H1 (cell line): ENCODE measurements at regions not wholly inside any gene's neighbourhood (a gene's known extent, or its start where the extent isn't known, plus 50 kb on each side); places are given as distances from the start of the nearest gene placed in this dataset.

Experiments used
- ASH2L ChIP-seq: fragments of 200-600, 300-600 bp; sonication (generic); IDR thresholded peaks from one replicate; pipeline ENCODE4 v1.7.1; 2017; ENCODE audit warnings: low read length
- CHD1 ChIP-seq: IDR thresholded peaks from 2 replicates; pipeline ENCODE4 v1.6.1; 2012; ENCODE audit warnings: low read depth, low read length, improper control_type of control experiment
- CREB1 ChIP-seq: IDR thresholded peaks from 2 replicates; pipeline ENCODE4 v1.6.1; 2012; ENCODE audit warnings: inconsistent platforms
- E2F6 ChIP-seq: IDR thresholded peaks from 2 replicates; pipeline ENCODE4 v1.6.1; 2012; ENCODE audit warnings: inconsistent platforms
- EGR1 ChIP-seq: IDR thresholded peaks from 2 replicates; pipeline ENCODE4 v1.6.1; 2011; ENCODE audit warnings: low read depth, low read length, borderline replicate concordance
- FOSL1 ChIP-seq: IDR thresholded peaks from 2 replicates; pipeline ENCODE4 v1.6.1; 2011; ENCODE audit warnings: mild to moderate bottlenecking, low read depth, low read length, moderate library complexity; ENCODE audit not compliant: insufficient read depth
- GABPA ChIP-seq: IDR thresholded peaks from 2 replicates; pipeline ENCODE4 v1.6.1; 2011; ENCODE audit warnings: mild to moderate bottlenecking, low read length, moderate library complexity, borderline replicate concordance; ENCODE audit not compliant: insufficient read depth
- HDAC6 ChIP-seq: IDR thresholded peaks from one replicate; pipeline ENCODE4 v1.7.1; 2012; ENCODE audit warnings: low read depth, mild to moderate bottlenecking, inconsistent platforms, low read length, moderate library complexity
- JUND ChIP-seq: IDR thresholded peaks from 2 replicates; pipeline ENCODE4 v1.6.1; 2011; ENCODE audit warnings: mild to moderate bottlenecking, improper control_type of control experiment, low read length
- KDM4A ChIP-seq: IDR thresholded peaks from one replicate; pipeline ENCODE4 v1.7.1; 2012; ENCODE audit warnings: low read depth, mild to moderate bottlenecking, moderate library complexity, low read length, inconsistent platforms; ENCODE audit not compliant: severe bottlenecking
- NRF1 ChIP-seq: IDR thresholded peaks from 2 replicates; pipeline ENCODE4 v1.6.1; 2011; ENCODE audit warnings: mild to moderate bottlenecking, low read depth, low read length, improper control_type of control experiment
- POLR2AphosphoS5 ChIP-seq: IDR thresholded peaks from 2 replicates; pipeline ENCODE4 v1.6.1; 2011; ENCODE audit warnings: low read depth, low read length
- POU5F1 ChIP-seq: IDR thresholded peaks from 2 replicates; pipeline ENCODE4 v1.6.1; 2011; ENCODE audit warnings: low read depth, mild to moderate bottlenecking, low read length, moderate library complexity
- RAD21 ChIP-seq, 2 experiments: IDR thresholded peaks in 1 of 2; conservative IDR thresholded peaks in 1 of 2; 2 replicates each; pipeline ENCODE4 v1.6.1; 2011; ENCODE audit warnings: low read depth in 2 of 2, low read length in 2 of 2, improper control_type of control experiment in 1 of 2, inconsistent platforms in 1 of 2, mild to moderate bottlenecking in 1 of 2, moderate library complexity in 1 of 2
- RNF2 ChIP-seq: fragments of 200-900, 300-1000 bp; sonication (generic); IDR thresholded peaks from 2 replicates; pipeline ENCODE4 v1.7.1; 2016; ENCODE audit warnings: borderline replicate concordance, low read depth, mild to moderate bottlenecking, antibody characterized with exemption, low read length; ENCODE audit not compliant: poor library complexity, severe bottlenecking; ENCODE audit errors: missing control alignments
- RXRA ChIP-seq: IDR thresholded peaks from 2 replicates; pipeline ENCODE4 v1.6.1; 2011; ENCODE audit warnings: low read depth, mild to moderate bottlenecking, low read length, moderate library complexity; ENCODE audit not compliant: insufficient read depth
- SAP30 ChIP-seq: fragments of 300-600 bp; sonication (generic); IDR thresholded peaks from 2 replicates; pipeline ENCODE4 v1.7.1; 2012; ENCODE audit warnings: low read length, moderate library complexity, mild to moderate bottlenecking, inconsistent platforms; ENCODE audit not compliant: insufficient read depth, insufficient replicate concordance
- SP2 ChIP-seq: IDR thresholded peaks from 2 replicates; pipeline ENCODE4 v1.6.1; 2012; ENCODE audit warnings: mild to moderate bottlenecking, low read length, inconsistent platforms
- SP4 ChIP-seq: IDR thresholded peaks from 2 replicates; pipeline ENCODE4 v1.6.1; 2012; ENCODE audit warnings: low read length, inconsistent platforms
- SUZ12 ChIP-seq: fragments of 200-600 bp; sonication (generic); IDR thresholded peaks from 2 replicates; pipeline ENCODE4 v1.6.1; 2012; ENCODE audit warnings: mild to moderate bottlenecking, inconsistent platforms, low read length, moderate library complexity, mixed read lengths
- TBP ChIP-seq: IDR thresholded peaks from 2 replicates; pipeline ENCODE4 v1.6.1; 2011; ENCODE audit warnings: low read depth, low read length, improper control_type of control experiment
- TEAD4 ChIP-seq: IDR thresholded peaks from 2 replicates; pipeline ENCODE4 v1.6.1; 2012; ENCODE audit warnings: low read depth, low read length, inconsistent platforms, mixed read lengths
- YY1 ChIP-seq: IDR thresholded peaks from 2 replicates; pipeline ENCODE4 v1.6.1; 2011; ENCODE audit warnings: low read depth, mild to moderate bottlenecking, low read length
- ZNF274 ChIP-seq: IDR thresholded peaks from 2 replicates; pipeline ENCODE4 v1.7.0; 2012; ENCODE audit warnings: low read length, borderline replicate concordance; ENCODE audit errors: extremely low read depth
- TF ChIP-seq, protein P1 (sequence below): IDR thresholded peaks from 2 replicates; pipeline ENCODE4 v1.6.1; 2011; ENCODE audit warnings: low read depth, mild to moderate bottlenecking, low read length; ENCODE audit not compliant: insufficient read depth

DNA sequence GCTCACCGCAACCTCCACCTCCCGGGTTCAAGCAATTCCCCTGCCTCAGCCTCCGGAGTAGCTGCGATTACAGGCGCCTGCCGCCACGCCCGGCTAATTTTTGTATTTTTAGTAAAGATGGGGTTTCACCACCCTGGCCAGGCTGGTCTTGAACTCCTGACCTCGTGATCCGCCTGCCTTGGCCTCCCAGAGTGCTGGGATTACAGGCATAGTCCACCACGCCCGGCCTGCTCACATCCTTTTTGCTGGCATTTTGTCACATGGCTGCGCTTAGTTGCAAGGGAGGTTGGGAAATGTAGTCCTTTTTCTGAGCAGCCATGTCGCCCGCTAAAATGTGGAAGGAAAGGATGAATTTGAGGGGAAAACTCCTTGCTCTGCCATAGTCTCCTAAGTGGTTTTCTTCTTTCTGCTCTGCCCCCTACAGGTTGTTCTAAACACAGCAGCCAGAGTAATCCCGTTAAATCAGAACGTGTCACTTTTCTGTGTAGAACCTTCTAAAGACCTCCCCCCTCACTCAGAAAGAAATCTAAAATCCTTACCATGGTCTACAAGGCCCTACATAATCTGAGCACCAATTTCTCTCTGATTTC lies 57.8 kb upstream of the HSPA9 start (continued):
- TF ChIP-seq POU5F1: no peak
- TF ChIP-seq POLR2AphosphoS5: no peak
- TF ChIP-seq TEAD4: peak; percentile 59; the same call in 1 of the 2 replicates
- TF ChIP-seq TBP: peak; percentile 35; the same call in 1 of the 2 replicates
- no peak for TF ChIP-seq SP2
- no peak for TF ChIP-seq KDM4A
- TF ChIP-seq, protein P1, sequence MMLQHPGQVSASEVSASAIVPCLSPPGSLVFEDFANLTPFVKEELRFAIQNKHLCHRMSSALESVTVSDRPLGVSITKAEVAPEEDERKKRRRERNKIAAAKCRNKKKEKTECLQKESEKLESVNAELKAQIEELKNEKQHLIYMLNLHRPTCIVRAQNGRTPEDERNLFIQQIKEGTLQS: peak; percentile 48; the same call in 1 of the 2 replicates
- no peak for TF ChIP-seq SUZ12
- TF ChIP-seq SAP30: no peak
- no peak for TF ChIP-seq CHD1
- no peak for TF ChIP-seq EGR1
- TF ChIP-seq RXRA: no peak
- TF ChIP-seq YY1: peak; percentile 97
- TF ChIP-seq ASH2L: peak; percentile 15
- TF ChIP-seq JUND: no peak
- no peak for TF ChIP-seq SP4
- no peak for TF ChIP-seq RNF2
- peak; percentile 57 to 72 for TF ChIP-seq RAD21 (IDR thresholded peaks at IDR 0.05 in 1 of 2, conservative IDR thresholded peaks at IDR 0.05 in 1 of 2; ENCODE audit: low read depth in 2 of 2, low read length in 2 of 2)
- TF ChIP-seq FOSL1: no peak
- TF ChIP-seq CREB1: peak; percentile 83
- no peak for TF ChIP-seq GABPA
- TF ChIP-seq ZNF274: no peak
- no peak for TF ChIP-seq HDAC6
- no peak for TF ChIP-seq E2F6
- TF ChIP-seq NRF1: no peak
